NCI-H748 (cell line): ENCODE measurements at regions not wholly inside any gene's neighbourhood (a gene's known extent, or its start where the extent isn't known, plus 50 kb on each side); places are given as distances from the start of the nearest gene placed in this dataset.

Source experiments
- DNase-seq: peaks from one replicate; lab custom pipeline; 2025; ENCODE audit not compliant: unreplicated experiment; lab: John Stamatoyannopoulos, UW

DNA sequence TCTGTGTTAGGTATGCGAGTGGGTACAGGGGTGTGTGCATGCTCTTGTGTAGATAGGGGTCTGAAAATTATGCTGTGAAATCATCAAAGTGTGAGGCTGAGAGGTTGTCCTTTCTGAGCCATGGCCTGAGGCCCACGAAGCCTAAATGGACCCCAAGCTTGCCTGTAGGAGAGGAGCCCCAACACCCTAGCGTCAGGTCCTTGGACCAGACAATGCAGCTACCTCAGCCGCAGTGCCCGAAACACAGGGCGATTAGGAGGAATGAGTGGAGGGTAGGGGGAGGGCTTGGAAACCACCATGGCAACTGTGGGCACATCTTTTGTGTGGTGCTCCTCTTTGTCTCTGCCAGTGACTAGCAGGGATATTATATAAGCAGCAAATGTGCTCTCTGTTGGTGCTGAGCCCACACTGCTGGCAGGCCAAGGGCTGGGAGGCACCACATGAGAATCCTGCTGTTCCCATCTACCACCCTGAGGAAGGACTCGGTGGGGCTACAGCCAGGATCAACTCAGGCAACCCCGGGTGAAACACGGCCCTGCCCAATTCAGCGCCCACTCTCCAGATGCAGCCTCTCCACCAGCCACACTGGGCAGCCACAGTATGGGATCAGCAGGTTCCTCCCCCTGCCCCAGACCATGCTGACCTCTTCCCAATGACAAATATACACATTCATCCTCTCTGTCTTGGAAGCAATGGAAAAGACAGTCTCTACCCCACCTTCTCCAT lies 84.6 kb upstream of the FSTL4 start:
- DNase-seq: no peak

GRCh38 chr5:133696006-133696584 lies 83.8 kb upstream of the FSTL4 start:
- DNase-seq: no peak

DNA sequence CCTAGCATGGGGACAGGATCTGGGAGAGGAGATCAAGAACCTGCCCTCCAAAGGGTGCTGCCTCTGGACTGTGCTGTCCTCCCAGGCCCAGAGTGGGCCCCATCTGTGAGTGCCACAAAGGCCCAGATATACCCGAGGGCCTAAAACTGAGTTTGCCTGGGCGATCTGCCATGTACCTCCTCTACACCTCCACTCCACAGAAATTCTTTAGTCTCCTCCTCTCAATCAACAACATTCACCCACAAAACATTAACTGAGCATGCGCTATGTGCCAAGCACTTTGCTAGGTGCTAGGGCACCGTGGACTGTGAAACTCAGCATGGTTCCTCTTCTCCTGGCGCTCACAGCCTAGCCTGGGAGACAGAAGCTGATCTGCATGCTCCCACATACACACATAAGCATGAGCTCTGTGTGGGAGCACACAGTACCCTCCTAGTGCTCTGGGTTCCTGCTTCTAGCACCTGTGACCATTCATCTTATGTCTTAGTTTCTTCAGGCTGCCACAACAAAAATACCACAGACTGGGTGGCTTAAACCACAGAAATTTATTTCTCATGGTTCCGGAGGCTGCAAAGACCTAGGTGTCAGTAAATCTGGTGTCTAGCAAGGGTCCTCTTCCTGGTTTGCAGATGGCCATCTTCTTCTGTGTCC lies 82.0 kb upstream of the FSTL4 start:
- DNase-seq: no peak

- no peak for DNase-seq
These were observed 79.1 kb upstream of the FSTL4 start for GRCh38 chr5:133691448-133691847.

DNA sequence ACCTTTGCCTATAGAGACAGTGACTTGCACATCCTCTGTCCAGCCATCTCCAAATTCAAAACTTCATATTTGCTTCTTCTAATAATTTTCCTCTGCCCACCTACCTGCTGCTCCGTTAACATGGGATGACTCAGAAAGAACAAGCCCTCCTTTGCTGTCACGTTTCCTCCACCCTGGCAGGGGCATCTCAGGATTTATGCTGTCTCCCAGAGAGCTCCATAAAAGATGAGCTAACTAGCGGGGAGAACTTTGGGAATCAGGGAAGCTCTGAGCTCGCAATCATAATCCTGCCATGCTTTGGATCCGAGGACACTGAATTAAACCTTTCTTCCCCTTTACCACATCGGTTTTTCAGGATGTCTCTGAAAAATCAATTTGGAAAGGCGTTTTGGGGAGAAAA lies 78.4 kb upstream of the FSTL4 start:
- no peak for DNase-seq

GRCh38 chr5:133688391-133688790 lies 76.0 kb upstream of the FSTL4 start:
- DNase-seq: no peak

DNA sequence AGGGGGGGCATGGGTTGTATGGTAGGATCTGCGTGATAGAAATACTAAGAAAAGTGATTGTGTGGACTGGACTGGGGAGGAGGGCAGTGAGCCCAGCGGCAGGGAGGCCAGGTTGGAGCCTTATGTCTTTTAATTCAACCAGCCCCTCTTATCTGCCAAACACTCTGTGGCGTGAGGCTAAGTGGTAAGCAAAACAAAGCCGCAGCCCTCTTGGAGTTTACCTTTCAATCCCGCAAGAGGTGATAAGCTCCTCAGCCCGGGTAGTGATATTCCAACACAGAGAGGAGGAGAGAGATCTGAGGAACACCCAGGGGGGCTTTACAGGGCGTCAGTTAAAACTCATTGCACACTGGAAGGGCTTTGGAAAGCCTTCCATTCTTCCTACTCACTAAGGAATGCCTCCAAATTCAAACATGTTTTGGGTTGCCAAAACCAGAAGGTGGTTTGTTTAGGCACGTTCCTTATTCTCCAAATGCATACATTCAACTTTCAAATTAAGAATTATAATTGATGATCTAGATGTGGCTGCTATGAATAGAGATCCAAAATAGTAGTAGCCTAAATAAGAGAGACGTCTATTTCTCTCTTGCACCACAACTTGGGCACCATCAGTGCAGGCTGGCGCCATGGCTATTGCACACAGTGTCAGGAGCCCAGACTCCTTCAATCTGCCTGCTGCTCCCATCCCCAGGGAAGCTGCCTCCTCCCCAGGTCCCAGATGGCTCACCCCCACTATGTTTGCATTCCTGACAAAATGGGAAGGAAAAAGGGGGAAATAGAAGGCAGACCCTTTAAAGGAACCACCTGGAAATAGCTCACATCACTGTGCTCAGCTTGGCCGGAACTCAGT lies 75.1 kb upstream of the FSTL4 start:
- no peak for DNase-seq

GRCh38 chr5:133686566-133686965 lies 74.2 kb upstream of the FSTL4 start:
- DNase-seq: no peak

DNA sequence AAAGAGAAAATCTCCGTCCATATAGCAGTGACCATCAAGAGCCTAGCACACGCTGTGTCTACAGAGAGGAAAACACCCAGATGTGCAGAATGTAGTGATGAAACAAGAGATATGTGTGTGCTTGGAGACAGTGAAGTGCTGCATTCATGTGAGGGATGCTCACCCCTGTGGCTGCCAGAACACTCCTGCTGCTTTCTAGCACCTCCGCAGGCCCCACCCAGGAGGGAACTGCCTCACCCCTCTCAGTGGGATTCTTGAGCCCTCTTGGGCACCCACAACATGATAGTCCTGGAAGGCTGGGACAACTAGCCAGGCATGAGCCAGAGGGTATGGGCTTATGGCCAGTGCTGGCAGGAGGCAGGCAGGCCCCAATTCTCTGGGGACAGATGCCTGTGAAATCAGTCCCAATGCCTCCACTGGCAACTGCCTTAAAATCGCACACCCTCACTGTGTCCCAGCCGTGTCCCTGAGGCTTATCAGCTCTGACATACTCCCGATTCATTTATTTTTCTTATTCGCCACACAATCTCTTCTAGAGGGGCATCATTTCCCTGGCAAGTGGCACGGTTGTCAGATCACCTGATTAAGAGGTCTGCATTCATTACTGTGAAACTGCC lies 73.2 kb upstream of the FSTL4 start:
- DNase-seq: no peak

DNA sequence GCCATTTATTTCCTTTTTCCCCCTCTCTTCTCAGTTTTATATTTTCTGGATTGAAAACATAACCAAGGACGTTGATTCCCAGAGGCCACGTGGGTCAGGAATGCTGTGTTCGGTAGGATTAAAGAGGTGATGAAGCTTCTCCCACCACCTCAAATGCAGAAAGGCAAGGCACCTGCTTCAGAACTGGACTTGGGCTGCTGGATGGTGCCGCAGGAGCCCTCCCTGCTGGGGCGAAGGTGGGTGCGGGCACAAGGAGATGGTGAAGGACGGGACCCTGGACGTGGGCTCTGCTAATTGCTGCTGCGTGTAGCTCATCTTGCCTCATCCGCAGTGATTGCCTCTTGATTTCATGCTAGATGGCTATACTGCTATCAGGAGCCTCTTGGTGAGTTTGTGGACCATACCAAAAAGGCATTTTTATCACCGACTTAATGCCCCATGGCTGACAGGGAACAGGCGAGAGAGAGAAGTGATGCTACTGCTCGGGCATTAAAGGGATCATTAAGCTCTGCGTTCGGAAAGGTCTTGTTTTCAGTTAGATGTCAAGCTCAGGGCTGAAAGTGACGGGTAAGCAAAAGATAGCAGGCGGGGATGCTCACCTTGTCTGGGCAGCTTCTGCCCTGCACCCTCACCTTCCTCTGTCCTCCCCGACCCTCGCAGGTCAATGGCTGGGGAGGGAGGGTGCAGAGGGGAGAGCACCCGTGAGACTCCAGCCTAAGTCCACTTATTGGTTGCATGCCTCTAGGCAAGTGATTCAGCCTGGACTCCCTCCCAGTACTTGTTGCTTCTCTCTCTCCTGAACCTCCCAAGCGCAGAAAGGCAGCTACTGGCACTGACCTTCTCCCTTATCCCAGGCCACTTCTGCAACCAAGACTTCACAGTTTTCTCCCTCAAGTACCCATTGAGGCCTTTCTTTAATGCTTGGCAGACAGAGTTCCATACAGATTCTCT lies 71.6 kb upstream of the FSTL4 start:
- DNase-seq: no peak

DNA sequence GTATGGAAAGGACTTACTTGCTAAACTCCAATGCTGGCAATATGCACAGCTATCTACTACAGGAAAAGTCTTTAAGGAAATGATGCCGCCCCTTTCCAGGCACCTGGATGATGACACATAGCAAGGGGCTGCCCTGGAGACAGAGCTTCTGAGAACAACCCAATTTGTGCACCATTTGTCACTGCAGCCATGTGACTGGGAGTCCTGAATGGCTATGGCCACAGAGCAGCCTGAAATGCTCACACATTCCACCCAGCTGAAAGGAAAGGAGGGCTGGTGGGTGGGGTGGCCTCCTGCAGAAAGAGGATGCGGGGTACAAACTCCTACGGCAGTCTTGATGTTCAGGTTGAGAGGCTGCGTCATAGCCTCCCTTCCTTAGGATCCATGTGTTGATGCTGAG lies 70.1 kb upstream of the FSTL4 start:
- no peak for DNase-seq

DNA sequence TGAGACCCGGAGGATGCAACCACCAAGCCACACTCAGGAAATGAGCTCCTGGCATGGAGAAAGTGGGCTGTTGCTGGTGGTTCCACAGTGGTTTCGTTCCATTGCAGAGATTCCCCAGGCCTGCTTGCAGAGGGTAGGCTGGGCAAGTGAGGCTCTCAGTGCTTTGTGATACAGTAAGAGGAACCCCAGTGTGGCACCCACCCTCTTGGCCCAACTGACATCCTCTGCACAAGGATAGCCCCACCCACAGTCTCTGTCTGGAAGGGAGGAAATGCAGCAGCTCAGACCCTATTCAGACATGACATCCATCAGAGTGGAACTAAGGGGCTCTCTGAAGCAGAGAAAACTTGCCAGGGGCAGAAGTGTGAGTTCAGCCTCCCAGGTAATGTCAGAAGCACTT lies 69.6 kb upstream of the FSTL4 start:
- DNase-seq: no peak

- no peak for DNase-seq
These were observed 68.7 kb upstream of the FSTL4 start for GRCh38 chr5:133680830-133681565.

DNA sequence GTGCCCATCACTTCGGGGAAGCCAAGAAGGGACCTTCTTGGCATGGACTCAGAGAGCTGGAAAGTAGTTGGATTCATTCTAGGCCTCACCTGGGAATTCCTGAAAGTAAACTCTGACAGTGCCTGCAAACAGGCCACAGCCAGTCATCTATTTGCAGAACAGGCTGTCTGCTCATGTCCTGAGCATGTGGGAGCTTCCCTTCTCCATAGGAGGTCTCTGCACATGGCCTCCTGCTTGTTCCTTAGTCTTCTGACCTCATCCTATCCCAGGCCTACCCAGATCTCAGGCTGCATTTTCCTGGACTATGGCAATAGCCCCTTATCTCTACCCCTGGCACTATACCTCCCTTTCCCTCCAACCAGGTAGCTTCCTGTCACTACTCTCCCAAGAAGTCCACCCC lies 67.2 kb upstream of the FSTL4 start:
- no peak for DNase-seq

- DNase-seq: no peak
These were observed 63.2 kb upstream of the FSTL4 start for GRCh38 chr5:133675376-133676154.

DNA sequence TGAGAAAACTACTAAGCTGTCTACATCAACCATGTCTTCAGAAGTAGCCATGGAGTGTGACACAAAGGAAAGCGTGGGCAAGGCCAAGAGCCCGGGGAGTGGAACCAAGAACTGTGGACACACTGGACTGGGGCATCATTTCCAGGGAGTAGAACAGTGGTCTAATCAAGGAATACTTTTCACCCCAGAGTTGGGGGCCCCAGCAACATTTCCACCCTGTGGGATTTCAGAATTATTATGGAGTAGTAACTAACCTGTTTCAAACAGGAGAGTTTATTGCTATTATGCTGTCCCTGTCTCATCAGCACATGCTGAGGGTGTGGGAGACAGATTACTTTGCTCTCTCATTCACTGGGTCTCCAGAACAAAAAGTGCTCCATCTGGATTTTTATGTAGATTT lies 58.0 kb upstream of the FSTL4 start:
- no peak for DNase-seq

DNA sequence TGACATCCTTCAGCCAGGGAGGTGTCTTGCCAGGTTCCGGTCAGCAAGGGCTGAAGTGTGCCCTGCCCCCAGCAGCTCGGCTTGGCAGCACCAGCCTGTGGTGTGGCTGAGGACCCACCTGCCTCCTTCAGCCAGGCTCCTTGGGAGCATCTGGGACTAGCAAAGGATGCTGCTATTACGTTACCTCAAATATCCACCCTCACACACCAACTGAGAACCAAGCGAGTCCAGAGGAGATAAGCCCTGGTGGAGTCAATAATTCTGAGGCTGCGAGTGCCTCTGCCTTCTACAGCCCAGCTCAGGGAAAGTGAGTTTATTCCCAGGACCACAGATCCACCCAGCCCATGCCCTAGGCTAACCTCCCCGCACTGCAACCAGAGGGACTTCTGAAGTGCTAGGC lies 57.1 kb upstream of the FSTL4 start:
- no peak for DNase-seq

DNA sequence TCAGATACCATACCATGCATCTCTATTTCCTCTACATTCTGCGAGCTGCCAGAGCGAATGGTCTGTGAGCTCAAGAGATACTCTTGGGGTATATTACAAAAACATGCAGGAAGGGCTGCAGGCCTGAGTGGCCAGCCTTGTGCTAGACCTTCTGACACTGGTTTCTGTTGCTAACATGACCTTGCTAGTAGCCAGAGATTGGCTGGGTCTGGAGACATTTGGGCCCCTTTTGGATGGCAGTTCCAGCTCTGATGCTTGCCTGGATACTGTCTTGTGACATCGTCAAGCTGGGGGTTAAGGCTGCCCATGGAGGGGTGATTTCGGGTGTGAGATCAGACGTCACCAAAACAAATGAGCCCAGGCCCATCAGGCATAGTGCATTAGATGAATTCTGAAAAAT lies 56.1 kb upstream of the FSTL4 start:
- no peak for DNase-seq

GRCh38 chr5:133667217-133667616 lies 54.9 kb upstream of the FSTL4 start:
- no peak for DNase-seq
